ENCODE measurements at regions not wholly inside any gene's neighbourhood (a gene's known extent, or its start where the extent isn't known, plus 50 kb on each side); places are given as distances from the start of the nearest gene placed in this dataset.

GRCh38 chr1:222995620-222996309 lies 147.3 kb downstream of the TLR5 start (continued):
- no peak for TF ChIP-seq CBX3 (IDR thresholded peaks at IDR 0.05; ENCODE audit: low read depth)
- no peak for TF ChIP-seq ZBTB33 (IDR thresholded peaks at IDR 0.05; ENCODE audit: extremely low read depth, insufficient replicate concordance, low read length)
- no peak for TF ChIP-seq YY1 (IDR thresholded peaks at IDR 0.05; ENCODE audit: extremely low read depth, insufficient replicate concordance, low read depth, low read length)
- TF ChIP-seq FOSL1 (IDR thresholded peaks at IDR 0.05; ENCODE audit: low read depth), result no peak

GRCh38 chr1:222996310-222996975 lies 146.6 kb downstream of the TLR5 start:
- Histone ChIP-seq H3K4me3 (replicated peaks in 1 of 2; ENCODE audit: low read depth in 1 of 2, low read length in 2 of 2) (no peak overlapping the region), H3K4me2 (ENCODE audit: low read length) (no peak overlapping the region), H3K27me3 (ENCODE audit: insufficient read depth, low read length) (no peaks in the 10 kb centered on the region), H3K9ac (ENCODE audit: low read length) (no peak overlapping the region), H3K9me3 (ENCODE audit: control insufficient read depth in 1 of 2, insufficient read depth in 1 of 2, low read depth in 1 of 2, low read length in 2 of 2) (no peaks in the 10 kb centered on the region), H3K9me2 (ENCODE audit: insufficient read depth) (no peaks in the 10 kb centered on the region), H3K27ac (ENCODE audit: low read depth, low read length) (no peak overlapping the region), H3K36me3 (ENCODE audit: control insufficient read depth in 1 of 2, insufficient read depth in 2 of 2, low read length in 2 of 2) (no peaks in the 10 kb centered on the region), H4K20me1 (ENCODE audit: insufficient read depth) (no peaks in the 10 kb centered on the region), H2AFZ (ENCODE audit: low read depth, low read length, poor library complexity, severe bottlenecking) (no peak overlapping the region), H3K79me2 (ENCODE audit: insufficient read depth, low read length) (no peaks in the 10 kb centered on the region), H3K4me1 (ENCODE audit: control insufficient read depth in 1 of 2, insufficient read depth in 2 of 2, low read length in 2 of 2) (peaks cover 12 to 27% of the 10 kb centered on the region in 2 experiments)
- RAD21 ChIA-PET (ENCODE audit: low non-redundant PET in 1 of 2, low total read pairs in 2 of 2, uncharacterized antibody in 2 of 2, unreplicated experiment in 2 of 2), result no interaction called here
- no TSS peak for BruUV-seq (replicated peaks)
- POLR2A ChIA-PET, result no interaction called here
- DNase-seq (ENCODE audit: low read depth, low spot score) (no peak), ATAC-seq (no peak)
- CTCF ChIA-PET, result interaction anchor here (1.3 kb wide), 1 partner anchor 137 kb away, joined by 3 read pairs; no protein-coding TSS in a partner anchor
- TF ChIP-seq JUND (IDR thresholded peaks at IDR 0.05), result no peak
- no peak for TF ChIP-seq ATF3 (IDR thresholded peaks at IDR 0.05)
- intact Hi-C loops (cut with micrococcal nuclease), result no loop called here
